IMR-90 (cell line): ENCODE measurements at regions not wholly inside any gene's neighbourhood (a gene's known extent, or its start where the extent isn't known, plus 50 kb on each side); places are given as distances from the start of the nearest gene placed in this dataset.

Source experiments
- ATAC-seq: fragments of 200-7000 bp; cut with Tn5 transposase; 2 replicates; pipeline ENCODE4 v1.9.1; 2020; ENCODE audit warnings: low read depth, mild to moderate bottlenecking, moderate library complexity
- BruUV-seq: library from RNA; stranded (reverse); fragments of 400-500 nt; replicated peaks from 2 replicates; lab custom pipeline; 2021; lab: Mats Ljungman, UMichigan
- CTCF ChIA-PET: fragments of 300-600 bp; formaldehyde crosslinking; extraction: SDS; loops from one replicate; lab custom pipeline; 2021; ENCODE audit warnings: antibody characterized with exemption; lab: Yijun Ruan, JAX
- POLR2A ChIA-PET: fragments of 300-600 bp; sonication (Branson Sonifier 250); formaldehyde crosslinking; loops from one replicate; lab custom pipeline; 2022; ENCODE audit warnings: antibody characterized with exemption; ENCODE audit not compliant: unreplicated experiment; lab: Charles Lee
- DNase-seq: peaks from one replicate; pipeline ENCODE4 v3.0.0; 2013
- H2AFZ ChIP-seq: replicated peaks from 2 replicates; pipeline ENCODE3; 2013; ENCODE audit warnings: low read length, mild to moderate bottlenecking; ENCODE audit not compliant: poor library complexity
- H2AK5ac ChIP-seq: 2 replicates; pipeline ENCODE4 v1.6.1; 2013; ENCODE audit warnings: low read depth, low read length, inconsistent platforms
- H2AK9ac ChIP-seq: replicated peaks from 2 replicates; pipeline ENCODE3; 2013; ENCODE audit warnings: mild to moderate bottlenecking, low read depth, low read length, moderate library complexity; ENCODE audit not compliant: poor library complexity
- H2BK120ac ChIP-seq: 2 replicates; pipeline ENCODE4 v1.6.1; 2013; ENCODE audit warnings: low read depth, low read length, inconsistent platforms
- H2BK15ac ChIP-seq: 3 replicates; pipeline ENCODE4 v1.6.1; 2013; ENCODE audit warnings: low read depth, low read length, inconsistent platforms
- H2BK20ac ChIP-seq: 2 replicates; pipeline ENCODE4 v1.6.1; 2013; ENCODE audit warnings: low read depth, mild to moderate bottlenecking, inconsistent platforms, low read length, moderate library complexity
- H2BK5ac ChIP-seq: 2 replicates; pipeline ENCODE4 v1.6.1; 2013; ENCODE audit warnings: mild to moderate bottlenecking, low read depth, low read length, inconsistent platforms; ENCODE audit not compliant: poor library complexity, severe bottlenecking
- H3K14ac ChIP-seq: replicated peaks from 2 replicates; pipeline ENCODE4 v1.6.1; 2013; ENCODE audit warnings: low read depth, low read length, inconsistent platforms
- H3K18ac ChIP-seq: 2 replicates; pipeline ENCODE4 v1.6.1; 2013; ENCODE audit warnings: low read depth, low read length, control low read depth
- H3K23ac ChIP-seq: 2 replicates; pipeline ENCODE4 v1.6.1; 2013; ENCODE audit warnings: low read depth, low read length, inconsistent platforms
- H3K27ac ChIP-seq: 2 replicates; pipeline ENCODE4 v1.5.1; 2013; ENCODE audit warnings: mild to moderate bottlenecking, control low read depth, low read length; ENCODE audit not compliant: insufficient read depth
- H3K27me3 ChIP-seq: 2 replicates; pipeline ENCODE4 v1.6.1; 2013; ENCODE audit warnings: low read length; ENCODE audit not compliant: control insufficient read depth, insufficient read depth
- H3K36me3 ChIP-seq: 2 replicates; pipeline ENCODE4 v1.6.1; 2013; ENCODE audit warnings: low read length, mixed read lengths; ENCODE audit not compliant: control insufficient read depth, insufficient read depth
- H3K4ac ChIP-seq: 2 replicates; pipeline ENCODE4 v1.6.1; 2013; ENCODE audit warnings: low read depth, low read length, inconsistent platforms
- H3K4me1 ChIP-seq: 2 replicates; pipeline ENCODE4 v1.6.1; 2013; ENCODE audit warnings: low read length, mixed read lengths; ENCODE audit not compliant: control insufficient read depth, insufficient read depth
- H3K4me2 ChIP-seq: 2 replicates; pipeline ENCODE4 v1.6.1; 2013; ENCODE audit warnings: low read depth, mild to moderate bottlenecking, control low read depth, low read length, moderate library complexity
- H3K4me3 ChIP-seq: 2 replicates; pipeline ENCODE4 v1.5.1; 2013; ENCODE audit warnings: low read depth, mild to moderate bottlenecking, control low read depth, low read length, moderate library complexity; ENCODE audit not compliant: insufficient read depth
- H3K56ac ChIP-seq: 2 replicates; pipeline ENCODE4 v1.6.1; 2013; ENCODE audit warnings: low read length, inconsistent platforms; ENCODE audit not compliant: insufficient read depth; ENCODE audit errors: extremely low read depth
- H3K79me1 ChIP-seq, 2 experiments: 2 replicates each; pipeline ENCODE4 v1.6.1; 2013; ENCODE audit warnings: low read length in 2 of 2, inconsistent platforms in 1 of 2, low read depth in 1 of 2
- H3K9ac ChIP-seq: 2 replicates; pipeline ENCODE4 v1.6.1; 2013; ENCODE audit warnings: low read depth, low read length, control low read depth
- H3K9me1 ChIP-seq: 2 replicates; pipeline ENCODE4 v1.6.1; 2013; ENCODE audit warnings: low read length, inconsistent platforms; ENCODE audit not compliant: insufficient read depth
- H3K9me3 ChIP-seq: 2 replicates; pipeline ENCODE4 v1.6.1; 2013; ENCODE audit warnings: low read length; ENCODE audit not compliant: control insufficient read depth, insufficient read depth
- H4K20me1 ChIP-seq: 2 replicates; pipeline ENCODE4 v1.6.1; 2013; ENCODE audit warnings: low read length, inconsistent platforms; ENCODE audit not compliant: insufficient read depth
- H4K5ac ChIP-seq: 2 replicates; pipeline ENCODE4 v1.6.1; 2013; ENCODE audit warnings: mild to moderate bottlenecking, low read depth, low read length, control low read depth
- H4K8ac ChIP-seq, 2 experiments: 2 replicates each; pipeline ENCODE4 v1.6.1; 2013; ENCODE audit warnings: low read depth in 2 of 2, low read length in 2 of 2, control low read depth in 1 of 2, inconsistent platforms in 1 of 2
- H4K91ac ChIP-seq: 2 replicates; pipeline ENCODE4 v1.6.1; 2013; ENCODE audit warnings: low read depth, low read length, inconsistent platforms; ENCODE audit not compliant: insufficient read depth
- CHD1 ChIP-seq: IDR thresholded peaks from 2 replicates; pipeline ENCODE4 v1.6.1; 2012; ENCODE audit warnings: low read depth, low read length, improper control_type of control experiment
- FOS ChIP-seq: fragments of 150-350 bp; IDR thresholded peaks from 2 replicates; pipeline ENCODE4 v1.6.1; 2016; ENCODE audit warnings: low read depth, low read length
- MAFK ChIP-seq: IDR thresholded peaks from 2 replicates; pipeline ENCODE4 v1.6.1; 2012; ENCODE audit warnings: low read depth, low read length, improper control_type of control experiment
- MAZ ChIP-seq: IDR thresholded peaks from 2 replicates; pipeline ENCODE4 v1.6.1; 2012; ENCODE audit warnings: low read depth, mild to moderate bottlenecking, low read length, improper control_type of control experiment, moderate library complexity, borderline replicate concordance
- POLR2A ChIP-seq: IDR thresholded peaks from 2 replicates; pipeline ENCODE4 v1.6.1; 2012; ENCODE audit warnings: mild to moderate bottlenecking, low read depth, low read length
- RCOR1 ChIP-seq: IDR thresholded peaks from 2 replicates; pipeline ENCODE4 v1.6.1; 2012; ENCODE audit warnings: mild to moderate bottlenecking, low read length, improper control_type of control experiment; ENCODE audit not compliant: insufficient replicate concordance
- WGBS, 2 experiments: methylation state at CpG; one replicate each; pipeline versions ENCODE4 v1.1.5 to v1.1.7; 2013; ENCODE audit warnings: missing lambda C conversion rate in 2 of 2; ENCODE audit not compliant: insufficient read length in 1 of 2; ENCODE audit errors: extremely low coverage in 2 of 2; 5-methylcytosine and 5-hydroxymethylcytosine counted together
- dilution Hi-C: fragments of 300-500 bp; cut with HindIII; formaldehyde crosslinking; loops from one replicate; pipeline ENCODE4 v1.14.3; 2018; ENCODE audit warnings: low sequenced_read_pairs; ENCODE audit not compliant: unreplicated experiment
- in situ Hi-C: fragments of 300-500 bp; cut with MboI; formaldehyde crosslinking; loops from 3 replicates; pipeline ENCODE4 v1.14.3; 2019; ENCODE audit warnings: low sequenced_read_pairs, inconsistent platforms, mixed read lengths
- intact Hi-C: fragments of 100-400 bp; cut with micrococcal nuclease; formaldehyde crosslinking; loops from 2 replicates; pipeline ENCODE4 v1.10.0; 2022
- TF ChIP-seq, protein P1 (sequence below): fragments of 150-350 bp; IDR thresholded peaks from 2 replicates; pipeline ENCODE4 v1.6.1; 2016; ENCODE audit warnings: low read depth, mild to moderate bottlenecking, low read length, moderate library complexity, borderline replicate concordance

DNA sequence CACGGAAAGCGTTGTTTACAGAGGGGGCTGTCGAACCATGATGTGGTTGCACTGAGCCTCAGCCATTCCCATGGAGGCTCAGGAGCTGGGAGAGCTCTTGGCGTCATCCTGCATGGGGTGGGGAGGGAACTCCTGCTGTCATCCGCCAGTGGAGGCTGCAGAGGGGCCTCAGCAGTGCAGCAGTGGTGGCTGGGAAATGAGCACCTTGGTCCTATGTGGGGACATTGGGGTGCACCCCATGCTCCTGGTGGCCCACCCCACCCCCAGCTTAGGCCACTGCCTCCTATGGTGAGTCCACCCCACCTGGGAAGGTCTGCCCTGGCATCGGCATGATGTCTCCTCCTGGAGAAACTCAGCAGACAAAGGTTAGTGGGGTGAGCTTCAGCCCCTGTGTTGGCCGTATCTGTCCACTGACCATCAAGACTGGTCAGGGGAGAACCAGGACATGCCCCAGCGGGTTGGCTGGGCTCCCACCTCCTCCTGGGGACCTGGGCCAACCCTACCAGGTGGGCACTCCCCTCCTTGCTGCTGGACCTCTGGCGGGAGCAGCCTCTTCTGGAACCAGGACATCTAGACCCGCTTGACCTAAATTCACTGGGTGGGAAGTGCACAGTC is 67.8 kb upstream of the HDAC4 start:
- no peaks in the 10 kb centered on the region for H3K4me1 ChIP-seq
- no peak overlapping the region for H2BK5ac ChIP-seq
- no peak overlapping the region for H3K23ac ChIP-seq
- DNase-seq (no peak), ATAC-seq (no peak)
- no peak overlapping the region for H3K4me2 ChIP-seq
- H3K79me1 ChIP-seq: no peaks in the 10 kb centered on the region
- no peak overlapping the region for H2BK15ac ChIP-seq
- no peak overlapping the region for H2AFZ ChIP-seq
- ChIA-PET CTCF (no interaction called here), POLR2A (no interaction called here)
- WGBS, 2 experiments: 75% methylated on average over 7 of the region's 10 CpGs; no CpG with 5 or more reads in 1 of the 2 experiments
- H4K91ac ChIP-seq: no peak overlapping the region
- dilution Hi-C loops: no loop called here
- H3K18ac ChIP-seq: no peak overlapping the region
- no peak overlapping the region for H3K9ac ChIP-seq
- no peak overlapping the region for H2AK9ac ChIP-seq
- no peak overlapping the region for H3K27ac ChIP-seq
- intact Hi-C loops: no loop called here
- H4K20me1 ChIP-seq: no peaks in the 10 kb centered on the region
- BruUV-seq: no TSS peak
- H3K56ac ChIP-seq: no peak overlapping the region
- H3K14ac ChIP-seq: no peak overlapping the region
- H3K4me3 ChIP-seq: no peak overlapping the region
- H3K4ac ChIP-seq: no peak overlapping the region
- peaks cover 8% of the 10 kb centered on the region for H3K9me3 ChIP-seq
- in situ Hi-C loops: no loop called here
- H3K27me3 ChIP-seq: no peaks in the 10 kb centered on the region
- no peak overlapping the region for H2BK120ac ChIP-seq
- no peak overlapping the region for H4K5ac ChIP-seq
- no peak overlapping the region for H2AK5ac ChIP-seq
- no peak overlapping the region for H4K8ac ChIP-seq
- TF ChIP-seq CHD1 (no peak), POLR2A (no peak), FOS (no peak), MAFK (no peak), RCOR1 (no peak), MAZ (no peak)
- TF ChIP-seq, protein P1, sequence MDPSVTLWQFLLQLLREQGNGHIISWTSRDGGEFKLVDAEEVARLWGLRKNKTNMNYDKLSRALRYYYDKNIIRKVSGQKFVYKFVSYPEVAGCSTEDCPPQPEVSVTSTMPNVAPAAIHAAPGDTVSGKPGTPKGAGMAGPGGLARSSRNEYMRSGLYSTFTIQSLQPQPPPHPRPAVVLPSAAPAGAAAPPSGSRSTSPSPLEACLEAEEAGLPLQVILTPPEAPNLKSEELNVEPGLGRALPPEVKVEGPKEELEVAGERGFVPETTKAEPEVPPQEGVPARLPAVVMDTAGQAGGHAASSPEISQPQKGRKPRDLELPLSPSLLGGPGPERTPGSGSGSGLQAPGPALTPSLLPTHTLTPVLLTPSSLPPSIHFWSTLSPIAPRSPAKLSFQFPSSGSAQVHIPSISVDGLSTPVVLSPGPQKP: no peak
- H3K36me3 ChIP-seq: no peaks in the 10 kb centered on the region
- H3K9me1 ChIP-seq: no peaks in the 10 kb centered on the region
- H2BK20ac ChIP-seq: no peak overlapping the region
